PC-3 (cell line): ENCODE measurements at regions not wholly inside any gene's neighbourhood (a gene's known extent, or its start where the extent isn't known, plus 50 kb on each side); places are given as distances from the start of the nearest gene placed in this dataset.

ENCODE experiments used
- ATAC-seq: fragments of 200-7000 bp; cut with Tn5 transposase; 2 replicates; pipeline ENCODE4 v1.9.1; 2020; ENCODE audit warnings: mild to moderate bottlenecking, moderate library complexity
- BruUV-seq: library from RNA; stranded (reverse); fragments of 400-500 nt; replicated peaks from 2 replicates; lab custom pipeline; 2021; lab: Mats Ljungman, UMichigan
- CTCF ChIA-PET: fragments of 300-600 bp; sonication (Branson Sonifier 250); formaldehyde crosslinking; loops from one replicate; lab custom pipeline; 2022; ENCODE audit warnings: antibody characterized with exemption; lab: Charles Lee
- POLR2A ChIA-PET: fragments of 300-600 bp; sonication (Branson Sonifier 250); formaldehyde crosslinking; loops from one replicate; lab custom pipeline; 2022; ENCODE audit warnings: antibody characterized with exemption; ENCODE audit not compliant: unreplicated experiment; lab: Charles Lee
- DNase-seq: peaks from one replicate; pipeline ENCODE4 v3.0.0-alpha.2; 2015
- H2AFZ ChIP-seq: fragments of 300-600 bp; sonication (generic); 2 replicates; pipeline ENCODE4 v1.6.0; 2016; ENCODE audit warnings: antibody characterized with exemption, low read length
- H3F3A ChIP-seq: fragments of 300-600 bp; sonication (generic); one replicate; pipeline ENCODE4 v1.6.0; 2017; ENCODE audit warnings: antibody characterized with exemption, low read length, control low read depth, mild to moderate bottlenecking; ENCODE audit not compliant: unreplicated experiment
- H3K27ac ChIP-seq: fragments of 300-600 bp; sonication (generic); 2 replicates; pipeline ENCODE4 v1.5.1; 2016; ENCODE audit warnings: mild to moderate bottlenecking, low read length
- H3K27me3 ChIP-seq: fragments of 300-600 bp; sonication (generic); 2 replicates; pipeline ENCODE4 v1.6.1; 2016; ENCODE audit warnings: low read length, mixed read lengths
- H3K36me3 ChIP-seq: fragments of 300-600 bp; sonication (generic); 2 replicates; pipeline ENCODE4 v1.6.1; 2016; ENCODE audit warnings: low read depth, mixed run types, low read length, mixed read lengths
- H3K4me1 ChIP-seq: fragments of 300-600 bp; sonication (generic); 2 replicates; pipeline ENCODE4 v1.5.1; 2016; ENCODE audit warnings: low read length; ENCODE audit not compliant: insufficient read depth
- H3K4me2 ChIP-seq: fragments of 300-600 bp; sonication (generic); 2 replicates; pipeline ENCODE4 v1.6.0; 2016; ENCODE audit warnings: low read length
- H3K4me3 ChIP-seq: fragments of 300-600 bp; sonication (generic); 2 replicates; pipeline ENCODE4 v1.5.1; 2016; ENCODE audit warnings: mild to moderate bottlenecking, low read length, mixed read lengths
- H3K79me2 ChIP-seq: fragments of 300-600 bp; sonication (generic); 2 replicates; pipeline ENCODE4 v1.6.1; 2017; ENCODE audit warnings: low read length, mixed read lengths
- H3K9ac ChIP-seq: fragments of 300-600 bp; sonication (generic); 2 replicates; pipeline ENCODE4 v1.6.0; 2016; ENCODE audit warnings: mild to moderate bottlenecking, low read length
- H3K9me2 ChIP-seq: fragments of 300-600 bp; sonication (generic); replicated peaks from 2 replicates; pipeline ENCODE4 v1.6.1; 2016; ENCODE audit warnings: mixed run types, low read length, mixed read lengths
- H3K9me3 ChIP-seq: fragments of 300-600 bp; sonication (generic); 2 replicates; pipeline ENCODE4 v1.6.1; 2016; ENCODE audit warnings: low read length, mixed read lengths
- H4K20me1 ChIP-seq: fragments of 300-600 bp; sonication (generic); 2 replicates; pipeline ENCODE4 v1.6.1; 2016; ENCODE audit warnings: low read length, mixed read lengths
- EZH2 ChIP-seq: fragments of 300-600 bp; sonication (generic); IDR thresholded peaks from one replicate; pipeline ENCODE4 v1.6.1; 2017; ENCODE audit warnings: antibody characterized with exemption, mild to moderate bottlenecking, low read length; ENCODE audit not compliant: unreplicated experiment
- EZH2phosphoT487 ChIP-seq: fragments of 300-600 bp; sonication (generic); IDR thresholded peaks from 2 replicates; pipeline ENCODE4 v1.6.1; 2018; ENCODE audit warnings: mild to moderate bottlenecking, antibody characterized with exemption, low read length, borderline replicate concordance
- intact Hi-C: fragments of 100-400 bp; cut with micrococcal nuclease; formaldehyde crosslinking; loops from 2 replicates; pipeline ENCODE4 v1.9.0; 2023
- TF ChIP-seq, protein P1 (sequence below): fragments of 300-600 bp; sonication (generic); conservative IDR thresholded peaks from 2 replicates; pipeline ENCODE4 v1.5.1; 2017; ENCODE audit warnings: antibody characterized with exemption, low read depth, mild to moderate bottlenecking, low read length

DNA sequence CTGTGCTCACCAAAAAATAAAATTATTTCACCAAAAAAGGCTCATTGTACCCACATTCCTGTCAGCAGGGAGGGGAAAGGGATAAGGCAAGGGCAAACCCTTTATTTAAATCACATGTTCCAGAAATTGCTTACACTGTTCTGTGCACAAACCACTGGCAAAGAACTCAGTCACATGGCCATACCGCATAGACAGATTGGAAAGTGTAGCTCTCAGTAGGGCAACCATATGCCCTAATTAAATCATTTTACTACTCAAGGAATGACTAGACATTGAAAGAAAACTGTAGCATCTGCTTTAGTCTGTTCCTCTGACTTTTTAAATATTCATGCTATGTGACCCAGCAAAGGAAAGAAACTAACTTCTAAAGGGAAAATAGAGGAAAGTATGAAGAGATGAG is 119.2 kb upstream of the FAM241A start:
- Histone ChIP-seq H3K27me3 (peaks cover 52% of the 10 kb centered on the region), H3F3A (no peaks in the 10 kb centered on the region), H3K4me2 (no peak overlapping the region), H3K9me2 (no peaks in the 10 kb centered on the region), H3K27ac (no peak overlapping the region), H3K36me3 (no peaks in the 10 kb centered on the region), H4K20me1 (no peaks in the 10 kb centered on the region), H2AFZ (no peak overlapping the region), H3K9ac (no peak overlapping the region), H3K9me3 (no peaks in the 10 kb centered on the region), H3K4me3 (no peak overlapping the region), H3K79me2 (no peaks in the 10 kb centered on the region), H3K4me1 (no peaks in the 10 kb centered on the region)
- no TSS peak for BruUV-seq
- ChIA-PET POLR2A (no interaction called here), CTCF (no interaction called here)
- intact Hi-C loops, result no loop called here
- TF ChIP-seq EZH2 (no peak), EZH2phosphoT487 (no peak)
- TF ChIP-seq, protein P1, sequence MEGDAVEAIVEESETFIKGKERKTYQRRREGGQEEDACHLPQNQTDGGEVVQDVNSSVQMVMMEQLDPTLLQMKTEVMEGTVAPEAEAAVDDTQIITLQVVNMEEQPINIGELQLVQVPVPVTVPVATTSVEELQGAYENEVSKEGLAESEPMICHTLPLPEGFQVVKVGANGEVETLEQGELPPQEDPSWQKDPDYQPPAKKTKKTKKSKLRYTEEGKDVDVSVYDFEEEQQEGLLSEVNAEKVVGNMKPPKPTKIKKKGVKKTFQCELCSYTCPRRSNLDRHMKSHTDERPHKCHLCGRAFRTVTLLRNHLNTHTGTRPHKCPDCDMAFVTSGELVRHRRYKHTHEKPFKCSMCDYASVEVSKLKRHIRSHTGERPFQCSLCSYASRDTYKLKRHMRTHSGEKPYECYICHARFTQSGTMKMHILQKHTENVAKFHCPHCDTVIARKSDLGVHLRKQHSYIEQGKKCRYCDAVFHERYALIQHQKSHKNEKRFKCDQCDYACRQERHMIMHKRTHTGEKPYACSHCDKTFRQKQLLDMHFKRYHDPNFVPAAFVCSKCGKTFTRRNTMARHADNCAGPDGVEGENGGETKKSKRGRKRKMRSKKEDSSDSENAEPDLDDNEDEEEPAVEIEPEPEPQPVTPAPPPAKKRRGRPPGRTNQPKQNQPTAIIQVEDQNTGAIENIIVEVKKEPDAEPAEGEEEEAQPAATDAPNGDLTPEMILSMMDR, result no peak
- ATAC-seq (no peak), DNase-seq (no peak)

DNA sequence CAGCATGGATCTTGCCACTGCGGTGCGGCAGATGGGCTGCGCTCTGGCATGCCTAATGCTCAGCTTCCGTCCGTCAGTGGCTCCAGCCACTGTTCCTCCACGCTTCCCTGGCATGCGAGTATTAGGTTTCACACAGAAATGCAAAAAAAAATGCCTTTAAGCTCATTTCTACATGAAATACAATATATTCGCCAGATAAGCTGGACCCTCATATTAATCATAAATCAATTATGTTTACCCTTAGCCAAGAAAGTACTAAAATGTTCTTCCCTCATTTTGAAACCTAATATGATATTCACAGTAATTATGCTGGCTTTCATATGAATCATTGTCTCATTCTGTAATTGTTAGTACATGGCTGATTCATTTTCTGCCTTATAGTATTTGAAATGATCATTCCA is 115.5 kb upstream of the FAM241A start:
- Histone ChIP-seq H3K9me3 (no peaks in the 10 kb centered on the region), H2AFZ (no peak overlapping the region), H3K79me2 (no peaks in the 10 kb centered on the region), H4K20me1 (no peaks in the 10 kb centered on the region), H3K36me3 (no peaks in the 10 kb centered on the region), H3K4me2 (no peak overlapping the region), H3K27ac (no peak overlapping the region), H3K9ac (no peak overlapping the region), H3K9me2 (no peaks in the 10 kb centered on the region), H3F3A (no peaks in the 10 kb centered on the region), H3K27me3 (peaks cover 49% of the 10 kb centered on the region), H3K4me3 (no peak overlapping the region), H3K4me1 (no peaks in the 10 kb centered on the region)
- ChIA-PET CTCF (no interaction called here), POLR2A (interaction anchor here (0.5 kb wide), 1 partner anchor 104 kb away, joined by 4 read pairs; no protein-coding TSS in a partner anchor)
- BruUV-seq, result no TSS peak
- intact Hi-C loops, result loop anchor here (5.0 to 10.0 kb wide), 4 partner anchors 87 to 1512 kb away; no protein-coding TSS in a partner anchor
- no peak for ATAC-seq
- DNase-seq, result no peak
- TF ChIP-seq EZH2, result no peak
- TF ChIP-seq, protein P1, result no peak
- TF ChIP-seq EZH2phosphoT487, result no peak

DNA sequence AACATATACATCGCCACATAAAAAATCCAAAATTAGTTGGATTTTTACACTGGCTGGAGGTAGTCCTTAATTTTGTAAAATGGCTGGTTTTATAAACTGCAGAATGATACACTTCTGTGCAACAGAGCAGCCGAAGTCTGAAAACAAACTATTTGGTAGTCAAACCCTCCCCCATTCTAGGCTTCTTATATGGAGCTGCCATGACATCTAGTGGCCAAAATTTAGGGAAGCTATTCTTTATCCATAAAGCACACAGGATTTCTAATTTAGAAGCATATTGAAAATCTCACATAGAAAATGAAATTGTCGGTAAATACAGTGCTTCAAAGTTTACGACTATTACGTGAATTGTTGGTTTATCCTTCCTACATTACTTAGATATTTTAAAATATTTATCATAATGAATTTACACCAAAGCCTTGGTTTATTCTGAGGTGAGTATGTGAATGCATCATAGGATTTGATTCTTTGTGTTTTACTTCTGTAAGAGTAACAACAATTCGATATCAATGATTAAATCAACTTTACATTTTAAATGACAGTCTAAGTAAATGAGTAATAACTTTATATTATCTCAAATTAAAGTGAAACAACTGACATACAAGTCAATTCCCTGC is 113.4 kb upstream of the FAM241A start:
- H3K79me2 ChIP-seq, result no peaks in the 10 kb centered on the region
- H3F3A ChIP-seq, result no peaks in the 10 kb centered on the region
- no peak overlapping the region for H3K4me2 ChIP-seq
- H3K9ac ChIP-seq, result no peak overlapping the region
- H3K9me2 ChIP-seq, result no peaks in the 10 kb centered on the region
- intact Hi-C loops, result loop anchor here (1.0 to 10.0 kb wide), 5 partner anchors 90 to 1515 kb away; no protein-coding TSS in a partner anchor
- peak; percentile 66 for DNase-seq
- no TSS peak for BruUV-seq
- H3K4me1 ChIP-seq, result no peaks in the 10 kb centered on the region
- H2AFZ ChIP-seq, result no peak overlapping the region
- H4K20me1 ChIP-seq, result no peaks in the 10 kb centered on the region
- ATAC-seq, result peak; percentile 55; the same call in 1 of the 2 replicates
- no peak overlapping the region for H3K4me3 ChIP-seq
- no peaks in the 10 kb centered on the region for H3K9me3 ChIP-seq
- POLR2A ChIA-PET, result no interaction called here
- peaks cover 46% of the 10 kb centered on the region for H3K27me3 ChIP-seq
- no peak for TF ChIP-seq EZH2phosphoT487
- TF ChIP-seq EZH2, result no peak
- TF ChIP-seq, protein P1, result peak; percentile 76
- H3K36me3 ChIP-seq, result no peaks in the 10 kb centered on the region
- CTCF ChIA-PET, result interaction anchor here (0.7 to 1.0 kb wide), 2 partner anchors 107 to 560 kb away, joined by 3 to 5 read pairs; no protein-coding TSS in a partner anchor
- no peak overlapping the region for H3K27ac ChIP-seq
